Motor neuron (in vitro differentiated cells): ENCODE measurements at regions not wholly inside any gene's neighbourhood (a gene's known extent, or its start where the extent isn't known, plus 50 kb on each side); places are given as distances from the start of the nearest gene placed in this dataset.

ENCODE experiments used
- ATAC-seq, 8 experiments: fragments of 200-7000 bp; cut with Tn5 transposase; replicated peaks in 6 of 8; 2 replicates each; pipeline ENCODE4 v1.8.0; 2021; ENCODE audit warnings: mild to moderate bottlenecking in 8 of 8, moderate library complexity in 8 of 8
- H3K27ac ChIP-seq, 2 donors: fragments of 250-450 bp; sonication (Bioruptor Pico); 2 replicates each; pipeline ENCODE4 v1.9.0; 2021; ENCODE audit warnings: antibody characterized with exemption in 2 of 2, mild to moderate bottlenecking in 2 of 2, moderate library complexity in 1 of 2
- H3K4me1 ChIP-seq, 2 donors: fragments of 250-450 bp; sonication (Bioruptor Pico); replicated peaks in 1 of 2; 2 replicates each; pipeline ENCODE4 v1.6.1; 2021; ENCODE audit warnings: antibody characterized with exemption in 2 of 2, mild to moderate bottlenecking in 2 of 2, moderate library complexity in 1 of 2
- H3K4me3 ChIP-seq, 5 donors: fragments of 250-450 bp; sonication (Bioruptor Pico); 2 replicates each; pipeline ENCODE4 v1.9.0; 2021; ENCODE audit warnings: antibody characterized with exemption in 5 of 5, mild to moderate bottlenecking in 5 of 5, moderate library complexity in 4 of 5
- WGBS, 10 experiments: fragments of 450-650 bp; shearing (Covaris generic); methylation state at CpG; one replicate each; pipeline ENCODE4 v1.0.0; 2022; 5-methylcytosine and 5-hydroxymethylcytosine counted together
- in situ Hi-C, 9 experiments: fragments of 400-800 bp; cut with MboI; loops; one replicate each; pipeline ENCODE4 v1.15.0; 2021; ENCODE audit warnings: low sequenced_read_pairs in 9 of 9, low pct_unique_long_range_greater_than_20kb in 2 of 9; ENCODE audit not compliant: unreplicated experiment in 9 of 9

DNA sequence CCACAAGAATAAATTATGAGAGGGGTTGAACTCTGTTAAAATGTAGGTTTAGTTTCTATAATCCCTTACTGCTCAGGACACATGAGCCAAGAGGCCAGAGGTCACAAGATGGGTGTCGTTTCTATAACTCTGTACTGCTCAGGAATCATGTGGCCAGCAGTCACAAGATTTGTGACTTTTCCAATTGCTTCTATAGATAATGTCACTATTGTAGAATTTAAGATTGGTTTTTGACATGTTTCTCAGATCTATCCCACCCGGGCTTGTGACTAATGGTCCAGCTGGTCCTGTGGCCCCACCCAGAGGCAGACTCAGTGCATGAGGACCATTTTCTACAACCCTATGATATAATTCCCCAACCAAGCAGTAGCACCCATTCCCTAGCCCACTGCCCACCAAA, 662.0 kb upstream of the KLF12 start:
- no peak overlapping the region for H3K27ac ChIP-seq
- H3K4me1 ChIP-seq, result peaks cover 3 to 7% of the 10 kb centered on the region in 2 donors
- no peak overlapping the region for H3K4me3 ChIP-seq
- ATAC-seq, result peak in 7 of 8 experiments; percentile 15 to 70 (median 58)
- in situ Hi-C loops, result no loop called here
- WGBS, 10 experiments, result 11 to 80% (median 44%) methylated on average over 1 to 2 of the region's 2 CpGs; no CpG with 5 or more reads in 4 of the 10 experiments

DNA sequence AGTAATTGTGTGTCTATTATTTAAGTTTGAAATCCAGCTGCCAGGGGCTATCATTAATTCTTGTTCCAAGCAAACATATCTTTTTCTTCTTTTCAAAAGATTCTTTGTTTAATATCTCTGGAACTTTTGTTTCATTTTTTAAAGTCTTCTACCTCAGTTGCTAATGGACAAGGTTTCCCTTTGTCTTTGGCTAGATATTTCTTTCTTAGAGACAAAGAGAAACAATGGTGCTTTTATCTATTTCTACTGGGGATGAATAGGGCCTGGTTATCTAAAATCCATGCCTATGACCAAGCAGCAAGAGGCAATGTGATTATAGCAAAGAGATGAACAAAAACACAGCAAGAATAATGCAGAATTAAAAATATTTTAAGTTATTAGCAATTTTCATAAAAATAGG, 661.3 kb upstream of the KLF12 start:
- Histone ChIP-seq H3K4me3 (no peak overlapping the region), H3K27ac (no peak overlapping the region), H3K4me1 (peaks cover 3 to 7% of the 10 kb centered on the region in 2 donors)
- in situ Hi-C loops, result no loop called here
- peak in 2 of 8 experiments; percentile 40 to 46 for ATAC-seq

DNA sequence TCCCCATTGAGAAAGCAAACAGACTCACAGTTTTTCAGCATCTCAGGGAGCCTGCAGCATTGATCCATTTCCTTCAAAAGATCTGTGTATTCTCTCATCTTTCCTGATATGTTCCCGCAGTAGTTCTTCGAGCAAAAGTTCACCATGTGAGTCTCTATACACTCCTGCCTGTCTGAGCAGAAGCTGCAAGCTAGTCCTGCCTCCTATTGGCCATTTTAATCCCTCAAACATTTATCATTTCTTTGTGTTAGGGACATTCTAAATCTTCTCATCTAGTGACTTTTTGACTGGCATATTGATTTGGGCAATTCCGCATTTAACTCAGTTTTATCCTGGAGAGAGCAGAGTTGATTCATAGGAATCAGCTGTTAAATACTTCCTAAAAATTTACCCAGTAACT, 660.4 kb upstream of the KLF12 start:
- no peak overlapping the region for H3K27ac ChIP-seq
- WGBS, 10 experiments, result 83 to 100% (median 98%) methylated on average over 1 to 3 of the region's 3 CpGs; no CpG with 5 or more reads in 1 of the 10 experiments
- H3K4me3 ChIP-seq, result no peak overlapping the region
- peaks cover 3 to 7% of the 10 kb centered on the region in 2 donors for H3K4me1 ChIP-seq
- in situ Hi-C loops, result no loop called here
- ATAC-seq, result no peak

DNA sequence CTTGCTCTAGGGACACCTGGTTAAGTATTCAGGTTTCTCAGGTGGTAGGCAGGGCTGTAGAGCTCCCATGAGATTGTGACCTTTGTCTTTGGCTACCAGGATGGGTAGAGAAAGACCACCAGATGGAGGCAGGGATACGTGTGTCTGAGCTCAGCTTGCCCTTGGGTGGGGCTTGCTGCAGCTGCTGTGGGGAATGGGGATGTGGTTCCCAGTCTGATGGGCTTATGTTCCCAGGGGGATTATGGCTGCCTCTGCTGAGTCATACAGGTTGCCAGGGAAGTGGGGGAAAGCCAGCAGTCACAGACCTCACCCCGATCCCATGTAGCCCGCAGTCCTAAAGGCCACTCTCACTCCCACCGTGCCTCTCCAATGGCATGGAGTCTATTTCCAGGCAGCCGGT, 659.9 kb upstream of the KLF12 start:
- in situ Hi-C loops, result no loop called here
- Histone ChIP-seq H3K27ac (no peak overlapping the region), H3K4me1 (peaks cover 3 to 7% of the 10 kb centered on the region in 2 donors), H3K4me3 (no peak overlapping the region)
- WGBS, 10 experiments, result 80 to 100% (median 86%) methylated on average over 1 to 4 of the region's 5 CpGs; no CpG with 5 or more reads in 5 of the 10 experiments
- ATAC-seq, result no peak

DNA sequence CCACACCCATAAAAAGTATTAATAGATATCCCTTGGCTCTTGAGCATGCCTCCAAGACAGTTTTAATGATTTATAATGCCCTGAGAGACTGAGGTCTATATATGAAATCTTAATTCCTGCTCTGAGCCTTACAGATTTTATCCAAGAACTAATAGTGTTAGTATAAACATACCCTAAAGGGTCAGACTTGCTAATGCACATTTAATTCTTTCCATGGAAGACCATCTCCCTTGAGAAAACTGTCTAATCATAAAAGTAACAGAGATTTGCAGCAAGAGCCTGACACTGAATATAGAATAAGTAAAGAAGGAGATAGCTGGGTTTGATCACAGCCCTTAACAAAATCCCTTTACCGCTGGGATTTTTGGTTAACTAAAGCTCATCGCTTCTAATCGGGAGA, 650.8 kb upstream of the KLF12 start:
- WGBS, 10 experiments, result 52 to 100% (median 86%) methylated on average over 1 to 3 of the region's 3 CpGs
- Histone ChIP-seq H3K4me3 (no peak overlapping the region), H3K4me1 (peaks cover 0 to 12% of the 10 kb centered on the region in 2 donors), H3K27ac (no peak overlapping the region)
- ATAC-seq, result peak in 4 of 8 experiments; percentile 20 to 62 (median 28)
- in situ Hi-C loops, result no loop called here

DNA sequence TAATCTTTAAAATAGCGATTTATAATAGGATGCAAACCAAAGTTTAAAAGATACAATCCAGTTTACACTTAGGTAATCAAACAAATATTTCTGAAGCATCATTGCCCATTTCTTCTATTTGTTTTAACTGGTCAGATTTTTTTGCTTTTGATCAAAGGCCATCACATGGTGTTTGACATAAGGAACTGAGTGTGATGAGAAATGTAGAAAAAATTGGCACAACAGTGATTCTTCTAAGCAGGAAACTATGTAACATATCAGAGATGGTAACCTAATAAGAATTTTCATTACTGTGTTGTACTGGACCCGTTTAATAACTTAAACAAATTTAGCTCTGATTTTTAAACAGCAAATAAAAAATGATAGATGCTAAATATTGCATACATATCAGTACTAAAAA, 644.7 kb upstream of the KLF12 start:
- Histone ChIP-seq H3K27ac (no peak overlapping the region), H3K4me1 (no peaks in the 10 kb centered on the region), H3K4me3 (no peak overlapping the region)
- ATAC-seq, result no peak
- in situ Hi-C loops, result no loop called here
- 35 to 100% (median 82%) methylated on average over 1 to 2 of the region's 2 CpGs for WGBS, 10 experiments

DNA sequence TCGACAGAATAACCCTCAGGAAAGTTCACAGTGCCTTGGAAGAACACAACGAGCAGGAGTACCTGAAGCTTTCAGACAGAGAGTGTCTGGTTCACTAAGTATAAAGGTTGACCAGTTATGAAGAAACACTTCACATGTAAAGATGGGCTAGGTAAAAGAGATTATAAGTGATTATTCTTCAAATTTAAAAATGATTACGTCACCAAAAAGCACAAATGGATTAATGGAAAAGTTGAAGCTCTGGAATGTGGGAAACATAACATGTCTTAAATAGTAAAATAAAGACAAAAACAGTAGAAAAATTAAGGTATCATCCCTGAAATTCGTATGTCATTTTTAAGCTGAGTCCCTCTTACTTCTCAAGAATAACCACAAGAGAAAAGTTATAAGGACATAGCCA, 643.9 kb upstream of the KLF12 start:
- no peak overlapping the region for H3K27ac ChIP-seq
- in situ Hi-C loops, result no loop called here
- no peak overlapping the region for H3K4me3 ChIP-seq
- 50 to 93% (median 82%) methylated on average over 1 to 4 of the region's 4 CpGs for WGBS, 10 experiments
- no peak for ATAC-seq
- no peaks in the 10 kb centered on the region for H3K4me1 ChIP-seq

DNA sequence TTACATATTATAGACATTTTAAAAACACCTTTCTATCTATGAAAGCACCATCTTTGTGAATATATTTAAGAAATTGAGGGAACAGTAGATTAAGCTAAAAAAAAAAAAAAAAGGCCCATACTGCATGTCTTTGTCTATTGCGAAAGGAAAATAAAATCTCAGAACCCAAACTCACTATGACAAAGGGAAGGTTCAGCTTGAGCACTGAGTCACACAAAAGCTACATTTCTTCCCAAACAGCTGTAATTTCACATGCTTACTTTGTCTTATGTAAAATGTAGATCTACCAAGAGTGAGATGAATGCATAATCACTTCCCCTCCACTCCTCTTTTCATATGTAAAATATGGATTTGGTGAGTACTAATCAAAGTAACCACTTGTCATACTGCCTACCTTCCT, 640.1 kb upstream of the KLF12 start:
- no peak overlapping the region for H3K4me3 ChIP-seq
- ATAC-seq, result peak in 2 of 8 experiments; percentile 65 to 72
- in situ Hi-C loops, result loop anchor here in 1 of 9 experiments (25.0 kb wide), 1 partner anchor 112 kb away; no protein-coding TSS in a partner anchor
- no peak overlapping the region for H3K27ac ChIP-seq
- 60 to 100% (median 92%) methylated on average over 1 of the region's 1 CpG; no CpG with 5 or more reads in 3 of the 10 experiments for WGBS, 10 experiments
- no peaks in the 10 kb centered on the region for H3K4me1 ChIP-seq

DNA sequence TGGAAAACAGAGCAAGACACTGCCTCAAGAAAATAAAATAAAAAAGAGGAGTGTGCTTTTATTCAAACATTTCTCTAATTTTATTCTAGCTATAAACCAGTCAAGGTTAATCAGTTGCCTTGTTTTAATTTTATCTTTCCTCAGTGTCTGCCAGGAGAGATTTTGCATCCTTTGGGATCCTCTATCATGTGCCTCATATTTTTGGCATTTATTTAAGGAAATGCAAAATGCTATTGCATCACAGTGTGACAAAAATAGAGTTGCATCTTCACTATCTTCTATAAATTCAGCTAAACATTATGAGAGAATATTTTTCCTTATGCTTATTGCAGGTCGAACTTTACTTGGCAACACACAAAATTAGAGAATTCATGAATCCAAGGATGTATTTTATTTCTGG, 639.0 kb upstream of the KLF12 start:
- in situ Hi-C loops, result loop anchor here in 1 of 9 experiments (25.0 kb wide), 1 partner anchor 111 kb away; no protein-coding TSS in a partner anchor
- WGBS, 10 experiments, result 40 to 100% (median 87%) methylated on average over 1 of the region's 1 CpG; no CpG with 5 or more reads in 2 of the 10 experiments
- no peak overlapping the region for H3K4me3 ChIP-seq

DNA sequence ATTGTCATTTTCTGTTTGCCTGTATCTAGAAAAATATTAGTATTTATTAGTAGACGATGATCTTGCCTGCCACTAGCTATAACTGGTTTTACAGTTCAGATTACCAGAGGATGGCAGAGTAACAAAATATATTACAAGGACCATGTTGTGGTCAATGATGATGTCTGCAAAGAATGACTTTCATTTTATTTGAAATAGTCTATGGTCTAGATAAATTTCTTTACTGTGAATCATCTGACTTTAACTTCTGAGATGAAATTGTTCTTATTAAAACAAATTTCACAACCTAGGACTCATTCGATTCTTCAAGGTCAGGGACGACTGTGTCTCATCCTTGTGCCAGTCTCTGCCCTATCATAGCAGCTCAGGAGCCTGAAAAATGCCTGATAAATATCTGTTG, 637.8 kb upstream of the KLF12 start:
- 21 to 93% (median 82%) methylated on average over 1 to 3 of the region's 3 CpGs; no CpG with 5 or more reads in 1 of the 10 experiments for WGBS, 10 experiments
- no peaks in the 10 kb centered on the region for H3K4me1 ChIP-seq
- H3K4me3 ChIP-seq, result no peak overlapping the region
- in situ Hi-C loops, result loop anchor here in 1 of 9 experiments (25.0 kb wide), 1 partner anchor 110 kb away; no protein-coding TSS in a partner anchor
- ATAC-seq, result no peak
- H3K27ac ChIP-seq, result no peak overlapping the region

More for the DNA sequence above, 639.0 kb upstream of the KLF12 start:
- no peak for ATAC-seq
- no peaks in the 10 kb centered on the region for H3K4me1 ChIP-seq
- H3K27ac ChIP-seq, result no peak overlapping the region

DNA sequence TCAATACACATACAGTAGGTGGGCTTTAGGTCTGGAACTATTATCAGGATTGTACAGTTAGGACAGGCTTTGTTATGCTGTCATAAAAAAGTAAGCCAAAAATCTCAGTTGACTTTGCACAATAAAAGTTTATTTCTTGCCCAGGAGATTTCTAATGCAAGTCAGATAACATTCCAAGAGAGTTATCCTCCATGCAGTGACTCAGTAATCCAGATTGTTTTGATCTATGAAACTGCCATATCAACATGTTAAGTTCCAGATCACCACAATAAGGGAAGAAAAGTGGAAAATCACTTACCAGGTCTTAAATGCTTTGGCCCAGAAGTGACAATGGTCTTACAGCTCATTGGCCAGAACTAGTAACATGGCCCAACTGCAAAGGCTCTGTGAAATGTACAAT, 636.2 kb upstream of the KLF12 start:
- Histone ChIP-seq H3K27ac (no peak overlapping the region), H3K4me3 (no peak overlapping the region), H3K4me1 (no peaks in the 10 kb centered on the region)
- peak in 2 of 8 experiments; percentile 31 to 65 for ATAC-seq
- in situ Hi-C loops, result loop anchor here in 1 of 9 experiments (25.0 kb wide), 1 partner anchor 108 kb away; no protein-coding TSS in a partner anchor

DNA sequence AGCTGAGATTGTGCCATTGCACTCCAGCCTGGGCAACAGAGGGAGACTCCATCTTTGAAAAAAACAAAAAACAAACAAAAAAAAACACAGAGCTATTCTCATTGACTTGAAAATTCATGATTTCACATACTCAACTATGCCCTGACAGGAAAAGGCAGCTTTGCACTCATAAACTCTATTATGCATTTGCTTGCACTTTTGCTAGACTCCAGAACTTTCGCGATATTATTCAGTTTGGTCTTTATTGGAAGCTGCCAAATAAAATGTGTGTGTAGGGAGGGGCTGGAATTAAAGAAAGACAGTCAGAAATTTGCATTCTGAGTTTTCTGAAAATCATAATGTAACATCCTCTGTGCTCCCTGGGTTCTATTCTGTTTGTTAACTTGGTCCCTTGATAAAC, 635.1 kb upstream of the KLF12 start:
- Histone ChIP-seq H3K4me1 (no peaks in the 10 kb centered on the region), H3K27ac (no peak overlapping the region), H3K4me3 (no peak overlapping the region)
- in situ Hi-C loops, result loop anchor here in 1 of 9 experiments (25.0 kb wide), 1 partner anchor 107 kb away; no protein-coding TSS in a partner anchor
- 7 to 100% (median 86%) methylated on average over 2 of the region's 2 CpGs; no CpG with 5 or more reads in 3 of the 10 experiments for WGBS, 10 experiments
- peak in 2 of 8 experiments; percentile 51 to 65 for ATAC-seq

DNA sequence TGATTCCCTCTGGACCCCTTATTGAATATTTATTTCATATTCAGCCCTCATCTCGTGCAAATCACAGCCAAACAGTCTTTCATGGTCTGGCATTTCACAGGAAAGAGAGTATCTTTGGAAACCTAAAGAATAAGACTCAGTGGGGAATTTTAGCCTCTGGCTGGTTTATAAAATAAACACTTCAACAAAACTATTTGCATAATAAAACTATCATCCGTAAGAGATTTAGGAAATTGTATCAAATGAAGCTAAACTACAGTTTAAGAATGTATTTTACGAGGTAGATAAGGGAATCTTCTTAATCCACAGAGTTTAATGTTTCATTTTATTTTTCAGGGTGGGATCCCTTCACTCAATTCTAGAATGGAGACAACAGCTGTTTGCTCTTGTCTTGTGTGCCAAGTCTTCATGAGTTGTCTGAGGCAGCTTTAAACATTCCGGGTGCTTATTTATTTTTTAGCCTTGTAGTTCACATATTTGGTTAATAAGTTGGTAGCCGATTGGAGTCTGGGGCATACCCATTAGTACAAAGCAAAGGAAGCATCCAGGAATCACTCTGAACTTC, 634.4 kb upstream of the KLF12 start:
- in situ Hi-C loops, result loop anchor here in 1 of 9 experiments (25.0 kb wide), 1 partner anchor 106 kb away; no protein-coding TSS in a partner anchor
- whole genome bisulfite sequencing, 10 experiments, result 22 to 94% (median 60%) methylated on average over 2 to 5 of the region's 5 CpGs; no CpG with 5 or more reads in 1 of the 10 experiments
- ATAC-seq, result no peak

DNA sequence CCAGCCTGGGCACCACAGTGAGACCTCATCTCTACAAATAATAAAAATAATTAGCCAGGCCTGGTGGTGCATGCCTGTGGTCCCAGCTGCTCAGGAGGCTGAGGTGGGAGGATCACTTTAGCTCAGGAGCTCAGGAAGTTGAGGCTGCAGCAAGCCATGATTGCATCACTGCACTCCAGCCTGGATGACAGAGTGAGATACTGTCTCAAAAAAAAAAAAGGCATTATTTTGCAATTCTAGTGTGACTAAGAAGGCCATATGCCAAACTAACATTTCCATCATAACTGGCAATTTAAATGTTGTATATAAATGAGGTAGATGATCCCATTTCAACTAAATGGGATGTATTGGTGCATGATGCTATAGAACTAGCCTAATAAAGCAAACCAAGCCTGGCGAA, 632.8 kb upstream of the KLF12 start:
- in situ Hi-C loops, result loop anchor here in 1 of 9 experiments (25.0 kb wide), 1 partner anchor 105 kb away; no protein-coding TSS in a partner anchor
- Histone ChIP-seq H3K4me1 (no peaks in the 10 kb centered on the region), H3K27ac (no peak overlapping the region), H3K4me3 (no peak overlapping the region)
- 89 to 100% (median 100%) methylated on average over 1 of the region's 1 CpG; no CpG with 5 or more reads in 2 of the 10 experiments for WGBS, 10 experiments
- peak in 3 of 8 experiments; percentile 6 to 38 (median 28) for ATAC-seq

More for the DNA sequence above, 634.4 kb upstream of the KLF12 start:
- H3K4me3 ChIP-seq, result no peak overlapping the region
- no peak overlapping the region for H3K27ac ChIP-seq
- H3K4me1 ChIP-seq, result no peaks in the 10 kb centered on the region
